ENCODE measurements at regions not wholly inside any gene's neighbourhood (a gene's known extent, or its start where the extent isn't known, plus 50 kb on each side); places are given as distances from the start of the nearest gene placed in this dataset.

- TF ChIP-seq CTCF (conservative IDR thresholded peaks at IDR 0.05 in 1 of 2, IDR thresholded peaks at IDR 0.05 in 1 of 2; ENCODE audit: low read depth in 1 of 2, low read length in 2 of 2) (no peak), EZH2 (IDR thresholded peaks at IDR 0.05; ENCODE audit: low read length, missing control alignments) (no peak)
Measured at GRCh38 chr16:22736791-22737190, 77.2 kb upstream of the HS3ST2 start.
